Tibial artery (tissue), 4 donors: ENCODE measurements at regions not wholly inside any gene's neighbourhood (a gene's known extent, or its start where the extent isn't known, plus 50 kb on each side); places are given as distances from the start of the nearest gene placed in this dataset.

Experiments
- DNase-seq, 2 donors: peaks; one replicate each; pipeline ENCODE4 v3.0.0-alpha.2; 2019
- H3K27ac ChIP-seq, 2 donors: fragments of 200-600 bp; sonication (generic) in 1 of 2; 1 replicate in 1 of 2; 2 replicates in 1 of 2; pipeline ENCODE4 v1.5.1; 2018 to 2019; ENCODE audit warnings: mild to moderate bottlenecking in 1 of 2
- H3K27me3 ChIP-seq, 2 donors: fragments of 200-600 bp; sonication (generic) in 1 of 2; one replicate each; pipeline versions ENCODE4 v1.5.1 to v1.6.0; 2016 to 2019
- H3K36me3 ChIP-seq, 3 donors: fragments of 200-600 bp; sonication (generic) in 2 of 3; one replicate each; pipeline ENCODE4 v1.5.1; 2016 to 2019; ENCODE audit warnings: mild to moderate bottlenecking in 2 of 3
- H3K4me1 ChIP-seq, 4 donors: fragments of 200-600 bp; sonication (generic) in 2 of 4; 1 replicate in 3 of 4; 2 replicates in 1 of 4; pipeline ENCODE4 v1.5.1; 2016 to 2019
- H3K4me3 ChIP-seq, 2 donors: fragments of 200-600 bp; sonication (generic) in 1 of 2; 1 replicate in 1 of 2; 2 replicates in 1 of 2; pipeline ENCODE4 v1.5.1; 2018 to 2019; ENCODE audit warnings: mild to moderate bottlenecking in 2 of 2
- H3K9me3 ChIP-seq, 3 donors: fragments of 200-600 bp; sonication (generic) in 1 of 3; one replicate each; pipeline ENCODE4 v1.5.1; 2016 to 2019
- CTCF ChIP-seq, 2 experiments: fragments of 200-600 bp in 1 of 2; fragments of 450-650 bp in 1 of 2; IDR thresholded peaks; one replicate each; pipeline ENCODE4 v1.5.1; 2017 to 2019; ENCODE audit warnings: antibody characterized with exemption in 2 of 2, mild to moderate bottlenecking in 1 of 2, moderate library complexity in 1 of 2
- intact Hi-C: fragments of 100-400 bp; cut with DNase I; formaldehyde crosslinking; loops from one replicate; pipeline ENCODE4 v1.15.0; 2023; ENCODE audit warnings: low total_unique reads

GRCh38 chr18:39841482-39842365, 2113.3 kb upstream of the PIK3C3 start:
- TF ChIP-seq CTCF (IDR thresholded peaks at IDR 0.05): no peak
- DNase-seq: peak in 1 of 2 donors; percentile 67
- Histone ChIP-seq H3K4me3 (peak overlapping the region; percentile 27 to 38), H3K36me3 (no peaks in the 10 kb centered on the region), H3K27ac (no peak overlapping the region), H3K4me1 (peaks cover 0 to 14% (median 5%) of the 10 kb centered on the region in 4 donors), H3K9me3 (no peaks in the 10 kb centered on the region), H3K27me3 (peaks cover 0 to 10% of the 10 kb centered on the region in 2 donors)
- intact Hi-C loops: no loop called here

DNA sequence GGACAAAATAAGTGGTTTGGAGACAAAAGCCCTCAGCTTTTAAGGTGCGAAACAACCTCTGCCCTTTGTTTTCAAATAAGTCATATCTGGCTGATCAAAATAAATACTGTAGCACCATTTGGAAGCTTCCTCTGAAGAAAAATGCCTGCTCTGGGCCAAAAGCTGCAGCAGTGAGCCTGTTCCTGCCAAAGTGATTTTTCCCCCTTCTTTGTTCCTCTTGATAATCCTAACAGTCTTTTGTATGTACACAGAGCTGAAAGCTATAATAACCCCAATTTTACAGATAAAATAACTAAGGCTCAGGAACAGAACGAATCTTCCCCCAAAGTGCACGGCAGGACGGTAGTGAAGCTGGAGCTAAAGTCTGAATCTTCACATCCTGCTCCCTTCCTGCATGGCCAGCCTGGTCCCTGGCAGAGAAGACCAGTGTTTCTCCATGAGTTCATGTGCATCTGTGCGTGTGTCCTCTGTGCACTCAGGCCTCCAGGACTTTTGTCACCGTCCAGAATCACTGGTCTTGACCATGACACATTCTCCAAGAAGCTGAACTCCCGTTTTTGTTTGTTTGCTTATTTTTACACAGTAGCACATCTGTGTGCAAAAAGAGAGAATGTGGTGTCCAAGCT, 2114.1 kb upstream of the PIK3C3 start:
- TF ChIP-seq CTCF (IDR thresholded peaks at IDR 0.05): no peak
- intact Hi-C loops: no loop called here
- H3K27ac ChIP-seq: no peak overlapping the region
- no peak for DNase-seq
- peaks cover 0 to 10% of the 10 kb centered on the region in 2 donors for H3K27me3 ChIP-seq
- peak overlapping the region; percentile 27 to 38 for H3K4me3 ChIP-seq
- H3K36me3 ChIP-seq: no peaks in the 10 kb centered on the region
- H3K4me1 ChIP-seq: peaks cover 0 to 14% (median 5%) of the 10 kb centered on the region in 4 donors
- no peaks in the 10 kb centered on the region for H3K9me3 ChIP-seq

DNA sequence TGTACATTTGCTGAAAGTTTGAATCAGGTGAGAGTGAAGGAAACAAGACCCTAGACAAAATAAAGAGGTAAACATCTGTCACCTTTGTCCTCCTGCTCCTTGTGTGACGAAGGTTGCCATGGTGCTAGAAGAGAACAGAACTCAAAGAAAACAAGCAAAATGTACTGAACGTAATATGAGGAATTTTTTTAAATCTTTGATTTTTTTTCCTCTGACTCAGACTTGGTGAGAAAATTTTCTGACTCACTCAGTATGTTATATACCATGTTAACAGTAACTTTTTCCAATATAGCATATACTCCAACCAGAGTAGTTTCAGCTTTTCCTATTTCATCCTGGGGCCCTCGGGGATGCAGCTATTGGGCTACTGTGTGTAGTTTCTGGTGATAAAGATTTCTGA, 2114.6 kb upstream of the PIK3C3 start:
- Histone ChIP-seq H3K9me3 (no peaks in the 10 kb centered on the region), H3K27me3 (peaks cover 0 to 10% of the 10 kb centered on the region in 2 donors), H3K4me3 (no peak overlapping the region), H3K36me3 (no peaks in the 10 kb centered on the region), H3K4me1 (peaks cover 0 to 14% (median 5%) of the 10 kb centered on the region in 4 donors), H3K27ac (no peak overlapping the region)
- no peak for DNase-seq
- intact Hi-C loops: no loop called here
- no peak for TF ChIP-seq CTCF (IDR thresholded peaks at IDR 0.05)

DNA sequence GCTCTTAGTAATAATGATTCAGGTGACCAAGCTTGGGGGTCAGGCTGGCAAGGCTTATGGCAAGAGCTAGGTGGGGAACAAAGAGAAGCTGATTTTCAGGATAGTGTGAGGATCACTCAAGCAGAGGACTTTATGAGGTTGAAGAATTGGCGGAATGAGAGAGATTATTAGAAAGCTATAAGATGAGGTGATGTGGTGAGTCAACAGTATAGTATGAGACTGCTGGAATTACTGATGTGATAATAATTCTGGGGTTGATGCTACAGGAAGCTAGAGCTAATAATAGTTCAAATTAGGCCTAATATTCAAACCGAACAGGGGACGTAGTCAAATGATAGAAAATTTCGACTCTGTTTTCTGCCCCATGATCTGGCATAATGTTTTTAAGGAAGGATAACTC, 2115.3 kb upstream of the PIK3C3 start:
- no peaks in the 10 kb centered on the region for H3K36me3 ChIP-seq
- H3K4me1 ChIP-seq: peaks cover 0 to 14% (median 5%) of the 10 kb centered on the region in 4 donors
- no peak for TF ChIP-seq CTCF (IDR thresholded peaks at IDR 0.05)
- no peak overlapping the region for H3K27ac ChIP-seq
- no peak overlapping the region for H3K4me3 ChIP-seq
- peaks cover 0 to 10% of the 10 kb centered on the region in 2 donors for H3K27me3 ChIP-seq
- DNase-seq: no peak
- intact Hi-C loops: no loop called here
- no peaks in the 10 kb centered on the region for H3K9me3 ChIP-seq

GRCh38 chr18:39838831-39839230, 2116.2 kb upstream of the PIK3C3 start:
- Histone ChIP-seq H3K4me1 (peaks cover 0 to 14% (median 5%) of the 10 kb centered on the region in 4 donors), H3K36me3 (no peaks in the 10 kb centered on the region), H3K27ac (no peak overlapping the region), H3K9me3 (no peaks in the 10 kb centered on the region), H3K4me3 (no peak overlapping the region), H3K27me3 (peaks cover 0 to 10% of the 10 kb centered on the region in 2 donors)
- intact Hi-C loops: no loop called here
- no peak for TF ChIP-seq CTCF (IDR thresholded peaks at IDR 0.05)
- no peak for DNase-seq
